Fibroblast of pulmonary artery (primary cell): ENCODE measurements at regions not wholly inside any gene's neighbourhood (a gene's known extent, or its start where the extent isn't known, plus 50 kb on each side); places are given as distances from the start of the nearest gene placed in this dataset.
A peak's percentile ranks its signal among the peaks of the same experiment; 100 is the strongest.
"Not testable (repeated sequence)": the region's sequence is repeated elsewhere in the genome, so short reads cannot be mapped to it uniquely, and the experiment has no call there.

ENCODE experiments used
- DNase-seq: peaks from one replicate; pipeline ENCODE4 v3.0.0-alpha.2; 2010; ENCODE audit warnings: low read depth
- H3K4me3 ChIP-seq: replicated peaks from 2 replicates; pipeline ENCODE4 v1.5.1; 2011; ENCODE audit warnings: low read depth, mild to moderate bottlenecking, control low read depth, low read length, moderate library complexity
- CTCF ChIP-seq: IDR thresholded peaks from 2 replicates; pipeline ENCODE4 v1.5.1; 2011; ENCODE audit warnings: mild to moderate bottlenecking, control low read depth, low read length, inconsistent platforms; ENCODE audit errors: missing control alignments

GRCh38 chr7:55743454-55743717 lies 119.2 kb downstream of the SEPTIN14 start:
- DNase-seq, H3K4me3 ChIP-seq: not testable (repeated sequence)

- DNase-seq, H3K4me3 ChIP-seq: not testable (repeated sequence)
Measured at GRCh38 chr7:55742651-55743453, 119.7 kb downstream of the SEPTIN14 start.

GRCh38 chr7:55741721-55742631 lies 120.6 kb downstream of the SEPTIN14 start:
- DNase-seq, H3K4me3 ChIP-seq: not testable (repeated sequence)

GRCh38 chr7:55740633-55741250 lies 121.8 kb downstream of the SEPTIN14 start:
- not testable (repeated sequence) for DNase-seq, H3K4me3 ChIP-seq

GRCh38 chr7:55740053-55740452 lies 122.5 kb downstream of the SEPTIN14 start:
- H3K4me3 ChIP-seq, DNase-seq: not testable (repeated sequence)

GRCh38 chr7:55736641-55737221 lies 125.8 kb downstream of the SEPTIN14 start:
- H3K4me3 ChIP-seq, DNase-seq: not testable (repeated sequence)

GRCh38 chr7:55733241-55734140 lies 129.1 kb downstream of the SEPTIN14 start:
- peak; percentile 6 for DNase-seq
- no peak for TF ChIP-seq CTCF
- H3K4me3 ChIP-seq = no peak overlapping the region

GRCh38 chr7:55731931-55732330 lies 130.6 kb downstream of the SEPTIN14 start:
- no peak for TF ChIP-seq CTCF

GRCh38 chr7:55730197-55730596 lies 132.4 kb downstream of the SEPTIN14 start:
- TF ChIP-seq CTCF = no peak

More at GRCh38 chr7:55731931-55732330, 130.6 kb downstream of the SEPTIN14 start:
- H3K4me3 ChIP-seq = no peak overlapping the region
- no peak for DNase-seq

More at GRCh38 chr7:55730197-55730596, 132.4 kb downstream of the SEPTIN14 start:
- H3K4me3 ChIP-seq = no peak overlapping the region
- DNase-seq = no peak
